Testis (tissue), 2 donors: ENCODE measurements at regions not wholly inside any gene's neighbourhood (a gene's known extent, or its start where the extent isn't known, plus 50 kb on each side); places are given as distances from the start of the nearest gene placed in this dataset.

Experiments
- DNase-seq: peaks from one replicate; pipeline ENCODE4 v3.0.0-alpha.2; 2019
- H3K27ac ChIP-seq, 2 donors: fragments of 200-600 bp; sonication (generic); one replicate each; pipeline ENCODE4 v1.5.1; 2019
- H3K27me3 ChIP-seq: fragments of 200-600 bp; sonication (generic); one replicate; pipeline ENCODE4 v1.5.1; 2019
- H3K36me3 ChIP-seq: fragments of 200-600 bp; sonication (generic); one replicate; pipeline ENCODE4 v1.5.1; 2017; ENCODE audit warnings: low read depth; ENCODE audit errors: missing control alignments
- H3K4me1 ChIP-seq: fragments of 200-600 bp; sonication (generic); one replicate; pipeline ENCODE4 v1.5.1; 2019
- H3K4me3 ChIP-seq, 2 donors: fragments of 200-600 bp; sonication (generic); one replicate each; pipeline ENCODE4 v1.5.1; 2017 to 2019
- H3K9me3 ChIP-seq: fragments of 200-600 bp; sonication (generic); one replicate; pipeline ENCODE4 v1.5.1; 2017
- CTCF ChIP-seq, 3 experiments: fragments of 450-650 bp in 2 of 3; fragments of 200-600 bp in 1 of 3; sonication (generic) in 1 of 3; IDR thresholded peaks; one replicate each; pipeline ENCODE4 v1.5.1; 2016 to 2019; ENCODE audit warnings: antibody characterized with exemption in 3 of 3, mild to moderate bottlenecking in 2 of 3, moderate library complexity in 1 of 3
- POLR2A ChIP-seq: fragments of 450-650 bp; IDR thresholded peaks from one replicate; pipeline ENCODE4 v1.6.1; 2017; ENCODE audit warnings: antibody characterized with exemption, mild to moderate bottlenecking, moderate library complexity
- WGBS, 2 donors: methylation state at CpG; one replicate each; pipeline ENCODE4 v1.1.5; 2018; 5-methylcytosine and 5-hydroxymethylcytosine counted together
- intact Hi-C: fragments of 100-400 bp; cut with DNase I; formaldehyde crosslinking; loops from one replicate; pipeline ENCODE4 v1.15.1; 2023; ENCODE audit warnings: low total_unique reads

- TF ChIP-seq POLR2A (no peak), CTCF (IDR thresholded peaks at IDR 0.05) (no peak)
- Histone ChIP-seq H3K4me3 (no peak overlapping the region), H3K9me3 (no peaks in the 10 kb centered on the region), H3K27me3 (no peaks in the 10 kb centered on the region), H3K4me1 (no peaks in the 10 kb centered on the region), H3K27ac (no peak overlapping the region), H3K36me3 (no peaks in the 10 kb centered on the region)
- no peak for DNase-seq
- intact Hi-C loops: no loop called here
Measured at GRCh38 chr6:166101819-166102419, 65.7 kb downstream of the TBXT start.

DNA sequence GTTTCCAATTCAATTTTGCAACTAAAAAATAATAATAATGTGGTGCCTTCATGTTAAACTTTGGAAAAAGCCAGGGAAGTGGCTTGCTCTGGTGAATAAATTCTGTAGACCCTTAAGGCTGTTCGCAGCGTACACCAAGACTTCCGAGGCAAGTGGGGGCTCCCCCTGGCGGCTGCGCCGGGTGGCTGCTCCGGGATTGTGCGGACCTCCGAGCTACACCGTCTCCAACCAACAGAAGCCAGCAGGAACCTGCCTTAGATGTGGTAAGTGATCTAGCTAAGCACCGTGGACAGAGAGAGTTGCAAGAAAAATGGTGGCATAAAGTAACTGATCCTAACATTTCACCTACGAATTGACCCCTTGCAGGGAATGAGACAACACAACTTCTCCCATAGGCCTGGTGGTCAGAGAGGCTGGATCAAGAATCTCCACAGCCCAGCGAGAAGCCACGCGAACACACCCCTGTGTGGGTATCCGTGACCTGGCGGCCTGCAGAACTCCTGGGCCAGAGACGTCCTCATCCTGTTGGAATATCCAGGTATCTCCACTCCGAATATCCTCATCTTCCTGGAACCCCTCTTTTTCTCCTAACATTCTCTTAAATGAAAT is 69.6 kb downstream of the TBXT start:
- H3K27ac ChIP-seq: no peak overlapping the region
- H3K4me1 ChIP-seq: no peaks in the 10 kb centered on the region
- intact Hi-C loops: no loop called here
- H3K27me3 ChIP-seq: no peaks in the 10 kb centered on the region
- H3K4me3 ChIP-seq: peak overlapping the region; percentile 22 to 36
- DNase-seq: peak; percentile 92
- H3K36me3 ChIP-seq: no peaks in the 10 kb centered on the region
- no peaks in the 10 kb centered on the region for H3K9me3 ChIP-seq
- WGBS, 2 donors: 26 to 30% methylated on average over 18 to 19 of the region's 19 CpGs
- TF ChIP-seq POLR2A (no peak), CTCF (IDR thresholded peaks at IDR 0.05) (peak; percentile 66 to 84 (median 78))

DNA sequence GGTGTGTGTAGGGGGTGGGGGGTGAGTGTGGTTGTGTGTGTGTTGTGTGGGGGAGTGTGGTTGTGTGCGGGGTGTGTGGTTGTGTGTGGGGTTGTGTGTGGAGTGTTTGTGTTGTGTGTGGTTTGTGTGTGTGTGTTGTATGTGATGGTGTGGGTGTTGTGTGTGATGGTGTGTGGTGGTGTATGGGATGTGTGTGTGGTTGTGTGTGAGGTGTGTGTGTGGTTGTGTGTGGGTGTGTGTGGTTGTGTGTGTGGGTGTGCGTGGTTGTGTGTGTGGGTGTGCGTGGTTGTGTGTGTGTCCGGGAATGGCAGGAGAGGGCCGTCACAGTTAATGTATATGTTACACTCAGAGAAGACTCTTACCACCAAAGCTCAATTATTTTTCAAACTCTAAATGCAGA is 79.8 kb downstream of the TBXT start:
- WGBS, 2 donors: 71 to 79% methylated on average over 5 of the region's 5 CpGs
- H3K4me1 ChIP-seq: no peaks in the 10 kb centered on the region
- intact Hi-C loops: no loop called here
- H3K9me3 ChIP-seq: no peaks in the 10 kb centered on the region
- DNase-seq: no peak
- H3K36me3 ChIP-seq: no peaks in the 10 kb centered on the region
- H3K27me3 ChIP-seq: no peaks in the 10 kb centered on the region
- no peak overlapping the region for H3K27ac ChIP-seq
- H3K4me3 ChIP-seq: no peak overlapping the region
- TF ChIP-seq CTCF (IDR thresholded peaks at IDR 0.05) (no peak), POLR2A (no peak)

GRCh38 chr6:166087246-166087645 is 80.4 kb downstream of the TBXT start:
- Histone ChIP-seq H3K9me3 (no peaks in the 10 kb centered on the region), H3K4me3 (no peak overlapping the region), H3K4me1 (no peaks in the 10 kb centered on the region), H3K27ac (no peak overlapping the region), H3K36me3 (no peaks in the 10 kb centered on the region), H3K27me3 (no peaks in the 10 kb centered on the region)
- WGBS, 2 donors: 90 to 93% methylated on average over 4 to 7 of the region's 7 CpGs
- DNase-seq: no peak
- intact Hi-C loops: no loop called here
- TF ChIP-seq POLR2A (no peak), CTCF (IDR thresholded peaks at IDR 0.05) (no peak)

- Histone ChIP-seq H3K9me3 (no peaks in the 10 kb centered on the region), H3K27me3 (no peaks in the 10 kb centered on the region), H3K36me3 (no peaks in the 10 kb centered on the region), H3K4me3 (no peak overlapping the region), H3K4me1 (no peaks in the 10 kb centered on the region), H3K27ac (no peak overlapping the region)
- DNase-seq: no peak
- intact Hi-C loops: no loop called here
- TF ChIP-seq CTCF (IDR thresholded peaks at IDR 0.05) (no peak), POLR2A (no peak)
- WGBS, 2 donors: 59 to 67% methylated on average over 2 of the region's 2 CpGs
Measured at GRCh38 chr6:166085500-166085899, 82.2 kb downstream of the TBXT start.
